GDM1 (cell line): ENCODE measurements at regions not wholly inside any gene's neighbourhood (a gene's known extent, or its start where the extent isn't known, plus 50 kb on each side); places are given as distances from the start of the nearest gene placed in this dataset.

ENCODE experiments used
- DNase-seq: peaks from one replicate; lab custom pipeline; 2025; lab: John Stamatoyannopoulos, UW

GRCh38 chr18:27695503-27695902, 481.4 kb downstream of the CDH2 start:
- DNase-seq, result no peak

- DNase-seq, result no peak
These were observed 481.9 kb downstream of the CDH2 start for GRCh38 chr18:27695052-27695451.

GRCh38 chr18:27688581-27688980, 488.3 kb downstream of the CDH2 start:
- no peak for DNase-seq

- DNase-seq, result no peak
These were observed 489.5 kb downstream of the CDH2 start for GRCh38 chr18:27687351-27687979.

- DNase-seq, result no peak
These were observed 491.0 kb downstream of the CDH2 start for GRCh38 chr18:27685807-27686412.

GRCh38 chr18:27685091-27685490, 491.8 kb downstream of the CDH2 start:
- no peak for DNase-seq

GRCh38 chr18:27674411-27674810, 489.3 kb upstream of the CHST9 start:
- no peak for DNase-seq

GRCh38 chr18:27673861-27674260, 488.8 kb upstream of the CHST9 start:
- DNase-seq, result no peak

- DNase-seq, result no peak
These were observed 483.1 kb upstream of the CHST9 start for GRCh38 chr18:27668158-27668557.

- no peak for DNase-seq
These were observed 482.0 kb upstream of the CHST9 start for GRCh38 chr18:27667064-27667463.

- DNase-seq, result no peak
These were observed 480.9 kb upstream of the CHST9 start for GRCh38 chr18:27666016-27666415.

- DNase-seq, result no peak
These were observed 480.2 kb upstream of the CHST9 start for GRCh38 chr18:27665264-27665799.

GRCh38 chr18:27662949-27663348, 477.8 kb upstream of the CHST9 start:
- DNase-seq, result no peak

- DNase-seq, result no peak
These were observed 477.4 kb upstream of the CHST9 start for GRCh38 chr18:27662537-27662936.

GRCh38 chr18:27661320-27662018, 476.4 kb upstream of the CHST9 start:
- no peak for DNase-seq

GRCh38 chr18:27656905-27657304, 471.8 kb upstream of the CHST9 start:
- DNase-seq, result no peak

- DNase-seq, result no peak
These were observed 471.2 kb upstream of the CHST9 start for GRCh38 chr18:27656167-27656778.

GRCh38 chr18:27653247-27653646, 468.1 kb upstream of the CHST9 start:
- no peak for DNase-seq

GRCh38 chr18:27652480-27653121, 467.5 kb upstream of the CHST9 start:
- no peak for DNase-seq

GRCh38 chr18:27649621-27650020, 464.5 kb upstream of the CHST9 start:
- DNase-seq, result no peak

GRCh38 chr18:27645929-27646328, 460.8 kb upstream of the CHST9 start:
- no peak for DNase-seq

GRCh38 chr18:27636576-27637085, 451.5 kb upstream of the CHST9 start:
- DNase-seq, result no peak
